GM23248 (cell line): ENCODE measurements at regions not wholly inside any gene's neighbourhood (a gene's known extent, or its start where the extent isn't known, plus 50 kb on each side); places are given as distances from the start of the nearest gene placed in this dataset.

Experiments
- EZH2 ChIP-seq: fragments of 200-600 bp; sonication (generic); IDR thresholded peaks from 2 replicates; pipeline ENCODE4 v1.6.1; 2018; ENCODE audit warnings: antibody characterized with exemption, mild to moderate bottlenecking; ENCODE audit not compliant: insufficient read depth, poor library complexity, severe bottlenecking
- EZH2phosphoT487 ChIP-seq: fragments of 200-600 bp; sonication (generic); IDR thresholded peaks from 2 replicates; pipeline ENCODE4 v1.6.1; 2018; ENCODE audit warnings: antibody characterized with exemption, moderate library complexity, mild to moderate bottlenecking, low read depth; ENCODE audit not compliant: insufficient read depth

DNA sequence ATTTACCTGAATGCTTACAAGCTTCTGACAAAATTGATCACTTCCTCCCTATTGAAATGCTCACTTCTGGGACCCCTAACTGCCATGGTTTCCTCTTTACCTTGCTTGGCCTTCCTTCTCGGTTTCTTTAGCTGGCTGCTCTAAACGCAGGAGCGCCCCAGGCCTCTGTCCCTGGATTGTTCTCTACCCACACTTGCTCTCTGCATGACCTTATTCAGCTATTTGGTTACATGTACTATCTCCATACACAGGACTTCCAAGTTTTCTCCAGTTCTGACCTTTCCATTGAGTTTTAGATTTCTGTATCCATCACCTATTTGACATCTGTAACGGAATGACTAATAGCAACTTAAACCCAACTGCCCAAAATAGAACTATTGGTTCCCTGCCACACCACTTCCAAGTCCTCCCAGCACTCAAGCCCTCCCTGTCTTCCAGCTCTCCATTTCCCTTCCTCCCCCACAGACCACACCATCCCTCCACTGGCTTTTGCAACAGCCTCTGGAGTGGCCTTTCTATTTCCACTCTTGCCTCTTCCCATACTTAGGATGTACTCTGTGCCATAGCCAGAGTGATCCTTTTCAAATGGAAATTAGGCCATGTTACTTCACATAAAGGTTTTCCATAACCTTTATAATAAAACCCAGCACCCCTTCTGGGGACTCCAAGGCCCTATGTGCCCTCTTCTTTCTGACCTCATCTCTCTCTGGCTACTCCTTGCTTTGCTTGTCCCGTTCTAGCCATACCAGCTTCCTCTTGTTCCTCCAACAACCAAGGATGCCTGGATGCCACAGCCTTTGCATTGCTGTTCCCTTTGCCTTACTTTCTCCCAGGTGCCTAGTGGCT lies 202.2 kb downstream of the AEBP2 start:
- TF ChIP-seq EZH2phosphoT487 (no peak), EZH2 (no peak)
